VCaP (cell line): ENCODE measurements at regions not wholly inside any gene's neighbourhood (a gene's known extent, or its start where the extent isn't known, plus 50 kb on each side); places are given as distances from the start of the nearest gene placed in this dataset.

Source experiments
- H3K27ac ChIP-seq: fragments of 450-650 bp; 2 replicates; pipeline ENCODE4 v1.5.1; 2017
- CTCF ChIP-seq: fragments of 450-650 bp; conservative IDR thresholded peaks from 2 replicates; pipeline ENCODE4 v1.5.1; 2017; ENCODE audit warnings: mild to moderate bottlenecking, moderate library complexity

GRCh38 chr3:14337828-14338227 lies 64.6 kb upstream of the SLC6A6 start:
- TF ChIP-seq CTCF = no peak
- H3K27ac ChIP-seq = no peak overlapping the region

GRCh38 chr3:14338242-14338641 lies 64.2 kb upstream of the SLC6A6 start:
- TF ChIP-seq CTCF = no peak
- H3K27ac ChIP-seq = no peak overlapping the region

- TF ChIP-seq CTCF = no peak
- H3K27ac ChIP-seq = no peak overlapping the region
Measured at GRCh38 chr3:14338898-14339458, 63.4 kb upstream of the SLC6A6 start.

GRCh38 chr3:14340960-14341708 lies 61.3 kb upstream of the SLC6A6 start:
- H3K27ac ChIP-seq = no peak overlapping the region
- TF ChIP-seq CTCF = no peak

GRCh38 chr3:14343338-14344112 lies 58.9 kb upstream of the SLC6A6 start:
- no peak for TF ChIP-seq CTCF
- no peak overlapping the region for H3K27ac ChIP-seq

- H3K27ac ChIP-seq = no peak overlapping the region
- TF ChIP-seq CTCF = no peak
Measured at GRCh38 chr3:14344351-14344750, 58.1 kb upstream of the SLC6A6 start.

GRCh38 chr3:14345496-14346150 lies 56.8 kb upstream of the SLC6A6 start:
- H3K27ac ChIP-seq = no peak overlapping the region
- TF ChIP-seq CTCF = no peak
